HG03159 (cell line): ENCODE measurements at regions not wholly inside any gene's neighbourhood (a gene's known extent, or its start where the extent isn't known, plus 50 kb on each side); places are given as distances from the start of the nearest gene placed in this dataset.

Experiments used
- ATAC-seq: cut with Tn5 transposase; IDR thresholded peaks from one replicate; pipeline ENCODE4 v1.9.1; 2021; ENCODE audit warnings: mild to moderate bottlenecking, moderate library complexity; ENCODE audit not compliant: unreplicated experiment

DNA sequence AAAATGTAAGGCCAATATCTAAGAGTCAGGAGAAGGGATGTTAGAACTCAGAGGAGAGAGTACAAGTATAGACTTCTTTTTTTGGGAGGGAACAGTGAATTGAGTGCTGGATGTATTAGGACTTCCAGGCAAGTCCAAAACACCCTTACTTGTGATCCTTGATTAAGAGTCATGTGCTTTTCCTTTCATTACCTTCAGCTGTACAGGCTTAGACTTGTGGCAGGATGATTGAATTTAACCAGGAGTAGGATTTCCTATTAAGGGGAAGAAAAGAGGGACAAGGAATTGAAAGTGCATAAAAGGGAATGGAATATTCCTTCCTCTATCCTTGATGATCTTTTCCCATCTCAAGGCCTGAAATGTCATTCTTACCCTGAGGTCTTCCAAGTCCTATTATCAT, 606.7 kb downstream of the STIM2 start:
- no peak for ATAC-seq

DNA sequence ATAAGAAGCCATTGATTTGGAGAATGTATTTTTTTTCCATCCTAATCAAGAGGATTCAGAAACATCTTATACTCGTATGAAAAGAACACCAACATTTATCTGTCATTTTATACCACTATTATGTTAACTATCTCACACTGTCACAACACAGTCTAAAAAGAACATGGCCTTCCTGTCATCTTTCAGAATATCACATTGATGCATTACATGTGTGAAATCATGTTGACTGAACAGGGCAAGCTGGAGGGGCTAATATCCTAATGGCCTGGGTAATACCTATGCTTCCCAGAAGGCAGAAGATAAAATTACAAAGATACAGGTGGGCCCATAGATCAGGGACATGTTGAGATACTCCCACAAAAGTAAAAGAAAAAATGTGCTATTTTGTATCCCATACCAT, 611.7 kb downstream of the STIM2 start:
- ATAC-seq, result no peak

DNA sequence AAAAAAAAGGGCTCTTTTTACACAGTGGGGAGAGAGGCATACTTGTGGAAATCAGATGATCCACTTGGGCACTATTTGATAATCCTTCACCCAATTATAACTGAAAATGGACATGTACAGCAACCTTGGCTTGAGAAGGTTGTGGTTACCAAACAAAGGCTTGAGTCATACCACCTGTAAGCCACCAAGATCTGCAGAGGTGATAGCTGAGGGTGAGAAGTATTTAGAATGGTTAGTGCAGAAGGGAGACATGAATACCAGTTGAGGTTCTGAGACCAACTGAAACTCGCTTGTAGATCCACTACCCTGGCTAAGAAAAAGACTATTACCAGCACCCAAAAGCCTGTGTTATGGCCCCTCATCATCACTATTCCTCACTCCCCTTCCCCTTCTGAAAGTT, 614.0 kb downstream of the STIM2 start:
- no peak for ATAC-seq

DNA sequence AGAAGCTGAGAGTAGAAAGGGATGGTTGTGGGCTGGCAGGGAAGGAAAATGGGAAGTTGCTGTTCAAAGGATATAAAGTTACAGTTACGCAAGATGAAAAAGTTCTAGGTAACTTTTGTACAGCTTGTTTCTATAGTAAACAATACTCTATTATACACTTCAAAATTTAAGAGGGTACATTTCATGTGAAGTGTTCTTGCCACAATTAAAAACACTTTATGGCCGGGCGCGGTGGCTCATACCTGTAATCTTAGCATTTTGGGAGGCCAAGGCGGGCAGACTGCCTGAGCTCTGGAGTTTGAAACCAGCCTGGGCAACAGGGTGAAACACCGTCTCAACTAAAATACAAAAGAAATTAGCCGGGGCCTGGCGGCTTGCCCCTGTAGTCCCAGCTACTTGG, 623.6 kb downstream of the STIM2 start:
- no peak for ATAC-seq

DNA sequence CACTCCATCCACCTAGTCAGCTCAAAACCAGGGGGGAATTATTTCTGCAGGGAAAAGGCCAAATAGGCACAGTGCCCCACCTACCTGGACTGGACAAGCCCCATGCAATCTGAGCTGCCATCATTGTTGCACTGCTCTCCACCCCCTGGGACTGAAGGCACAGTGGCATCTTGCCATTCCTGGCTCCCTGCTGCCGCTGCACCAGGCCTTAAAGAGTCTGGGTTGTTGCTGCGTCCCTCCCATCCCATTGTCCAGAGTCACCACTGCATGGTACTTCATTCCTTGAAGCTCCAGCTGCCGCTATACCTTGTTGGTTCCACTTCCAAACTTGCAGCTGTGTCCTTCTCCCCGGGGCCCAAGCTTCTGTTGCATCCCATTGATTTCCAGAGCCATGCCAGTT, 629.7 kb downstream of the STIM2 start:
- ATAC-seq, result no peak

- ATAC-seq, result no peak
Measured at GRCh38 chr4:27490766-27491165, 630.1 kb downstream of the STIM2 start.

DNA sequence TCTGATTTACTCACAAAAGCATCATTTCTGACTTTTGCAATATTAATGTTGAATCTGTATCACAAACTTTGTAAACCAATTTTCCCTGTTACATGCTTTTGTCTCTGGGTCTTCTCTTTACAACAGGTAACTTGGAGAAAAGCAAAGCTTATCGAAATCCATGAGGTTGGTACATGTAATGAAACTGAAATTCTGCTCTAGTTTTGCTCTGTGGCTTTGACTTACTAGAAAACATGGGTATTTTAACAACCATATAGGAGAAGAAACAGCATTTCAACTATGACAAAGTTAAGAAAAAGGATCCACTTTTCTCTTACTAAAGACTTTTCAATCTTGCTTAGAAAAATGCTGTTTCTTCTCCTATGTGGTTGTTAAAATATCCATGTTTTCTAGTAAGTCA, 645.8 kb downstream of the STIM2 start:
- no peak for ATAC-seq

DNA sequence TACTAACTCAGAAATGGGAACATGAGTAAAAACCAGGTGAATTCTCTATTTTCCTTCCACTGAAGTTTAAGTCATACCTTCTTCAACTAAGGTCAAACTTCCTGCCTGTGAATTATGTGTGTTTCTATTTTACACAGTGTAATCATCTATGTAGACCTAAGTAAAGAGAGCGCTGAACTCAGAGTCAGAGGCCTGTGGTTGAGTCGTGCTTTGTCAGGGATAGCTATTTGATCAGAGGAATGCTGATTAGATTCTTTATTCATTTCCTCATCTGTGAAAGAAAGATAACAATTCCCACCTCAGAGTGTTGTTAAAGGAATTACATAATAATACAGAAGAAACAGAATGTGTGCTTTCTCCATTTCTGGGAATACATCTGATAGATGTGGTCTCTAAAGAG, 654.1 kb downstream of the STIM2 start:
- ATAC-seq, result no peak

- no peak for ATAC-seq
Measured at GRCh38 chr4:27515140-27515539, 654.5 kb downstream of the STIM2 start.

GRCh38 chr4:27518876-27519275, 658.2 kb downstream of the STIM2 start:
- ATAC-seq, result no peak

DNA sequence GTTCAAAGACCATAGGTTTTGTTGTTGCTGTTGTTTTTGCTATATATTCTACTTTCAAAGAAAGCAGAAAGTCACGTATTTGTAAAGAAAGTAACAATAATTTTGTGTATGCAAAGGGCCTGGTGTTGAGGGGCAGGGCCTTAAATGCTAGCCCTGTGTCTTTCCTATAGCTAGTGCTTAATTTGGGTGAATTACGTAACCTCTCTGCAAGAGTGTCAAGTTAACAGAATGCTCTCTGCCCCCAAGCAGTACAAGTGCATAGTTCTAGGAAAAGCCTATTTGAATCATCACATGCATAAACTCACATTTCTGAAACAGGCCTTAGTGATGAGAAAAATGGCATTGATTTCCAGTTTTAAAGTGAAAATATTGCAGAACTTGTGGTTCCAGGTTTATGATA, 663.6 kb downstream of the STIM2 start:
- no peak for ATAC-seq

DNA sequence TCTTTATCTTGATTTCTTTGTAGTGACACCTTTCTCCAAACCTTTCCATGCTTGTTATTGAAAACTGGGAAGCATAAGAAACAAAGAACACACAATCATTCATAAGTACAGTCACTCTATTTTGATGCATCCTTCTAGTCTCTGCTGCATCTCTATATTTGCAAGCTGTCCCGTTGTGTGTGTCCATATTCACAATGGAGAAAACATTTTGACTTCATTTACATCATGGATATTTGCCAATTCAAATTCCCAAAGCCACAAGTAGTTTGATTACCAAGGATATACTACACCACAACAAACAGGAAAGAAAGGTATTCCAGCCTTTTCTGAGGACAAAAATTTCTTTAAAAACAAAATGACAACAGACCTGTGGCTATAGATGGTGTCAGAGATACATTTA, 673.8 kb downstream of the STIM2 start:
- ATAC-seq, result no peak

- no peak for ATAC-seq
Measured at GRCh38 chr4:27568236-27568951, 707.8 kb downstream of the STIM2 start.

- no peak for ATAC-seq
Measured at GRCh38 chr4:27568952-27569319, 708.3 kb downstream of the STIM2 start.

DNA sequence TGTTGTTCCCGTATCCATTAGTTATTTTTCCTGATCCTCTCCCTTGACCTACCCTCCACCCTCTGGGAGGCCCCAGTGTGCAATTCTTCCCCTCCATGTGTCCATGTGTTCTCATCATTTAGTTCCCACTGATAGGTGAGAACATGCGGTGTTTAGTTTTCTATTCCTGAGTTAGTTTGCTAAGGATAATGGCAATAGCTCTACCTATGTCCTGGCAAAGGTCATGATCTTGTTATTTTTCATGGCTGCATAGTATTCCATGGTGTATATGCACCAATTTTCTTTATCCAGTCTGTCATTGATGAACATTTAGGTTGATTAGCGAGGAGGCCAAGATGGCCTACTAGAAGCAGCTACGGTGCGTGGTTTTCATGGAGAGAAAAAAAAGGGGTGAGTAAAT, 714.1 kb downstream of the STIM2 start:
- no peak for ATAC-seq

DNA sequence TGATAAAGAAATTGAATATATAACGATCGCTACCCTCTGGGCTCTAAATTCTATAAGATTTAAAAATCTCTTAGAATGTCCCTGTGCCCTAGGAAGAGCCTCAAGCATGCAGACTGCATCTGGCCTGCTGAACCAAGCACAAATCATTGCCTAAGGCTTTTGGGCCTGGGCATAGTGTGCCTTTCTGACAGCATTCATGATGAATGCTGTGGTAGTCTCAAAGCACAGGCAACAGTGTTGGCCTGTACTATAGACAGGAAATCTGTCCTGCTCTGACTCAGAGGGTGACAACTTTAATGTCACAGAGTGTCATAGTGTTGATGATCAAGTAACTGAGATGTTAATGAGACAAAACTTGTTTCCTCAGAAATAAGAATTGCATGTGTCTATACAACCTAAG, 717.3 kb downstream of the STIM2 start:
- no peak for ATAC-seq

DNA sequence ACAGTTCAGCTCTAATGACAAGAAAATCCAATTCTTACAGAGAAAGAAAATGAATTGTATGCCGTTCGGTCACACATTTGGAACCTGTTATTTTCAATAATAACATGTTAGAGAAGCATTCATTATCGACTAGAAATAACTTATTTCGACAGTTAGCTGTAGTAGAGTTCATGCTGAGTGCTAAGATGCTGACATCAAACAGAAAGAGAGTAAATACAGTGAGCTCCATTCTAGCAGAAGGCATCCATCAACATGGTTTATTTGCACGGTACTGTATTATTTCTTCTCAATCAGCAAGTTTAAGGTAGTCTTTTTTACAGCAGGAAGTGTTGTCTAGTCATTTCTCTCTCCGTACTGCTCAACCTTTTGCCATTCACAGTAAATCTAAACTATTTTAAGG, 732.1 kb downstream of the STIM2 start:
- no peak for ATAC-seq

DNA sequence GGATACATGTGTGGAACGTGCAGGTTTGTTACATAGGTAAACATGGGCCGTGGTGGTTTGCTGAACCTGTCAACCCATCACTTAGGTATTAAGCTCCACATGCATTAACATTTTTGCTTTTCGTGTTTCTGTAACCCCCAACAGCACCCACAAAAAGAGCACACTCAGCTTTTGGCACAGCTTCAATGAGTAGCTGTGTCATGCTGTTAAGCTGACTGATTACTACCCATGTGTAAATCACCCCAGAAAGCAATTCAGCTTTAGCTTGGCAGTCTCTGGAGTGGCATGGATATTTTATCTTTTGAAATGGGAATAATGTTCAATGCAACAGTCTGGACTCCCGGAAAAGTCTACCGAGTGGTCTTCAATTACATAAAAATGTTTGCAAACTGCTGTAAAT, 734.3 kb downstream of the STIM2 start:
- ATAC-seq, result no peak

- ATAC-seq, result no peak
Measured at GRCh38 chr4:27595571-27596360, 735.1 kb downstream of the STIM2 start.

DNA sequence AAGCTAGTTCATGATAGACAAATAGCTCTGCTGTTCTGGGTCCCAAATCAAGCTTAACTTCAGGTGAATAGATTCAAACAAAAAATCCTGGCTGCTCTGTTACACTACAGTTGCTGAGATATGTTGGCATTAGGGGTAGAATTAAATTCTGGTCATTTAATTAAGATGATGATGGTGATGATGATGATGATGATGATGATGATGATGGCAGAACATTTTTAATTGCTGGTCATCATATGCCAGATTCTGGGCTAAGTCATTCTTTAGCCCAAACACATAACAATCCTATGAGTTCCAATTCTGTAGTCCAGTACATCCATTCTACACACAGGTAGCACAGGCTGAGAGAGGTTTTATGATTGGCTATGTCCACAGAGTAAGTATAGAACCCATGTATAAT, 741.5 kb downstream of the STIM2 start:
- ATAC-seq, result no peak

GRCh38 chr4:27604692-27605091, 744.1 kb downstream of the STIM2 start:
- ATAC-seq, result no peak

GRCh38 chr4:27616166-27616565, 755.5 kb downstream of the STIM2 start:
- no peak for ATAC-seq

- no peak for ATAC-seq
Measured at GRCh38 chr4:27619435-27619834, 758.8 kb downstream of the STIM2 start.
